GM23338 (cell line): ENCODE measurements at regions not wholly inside any gene's neighbourhood (a gene's known extent, or its start where the extent isn't known, plus 50 kb on each side); places are given as distances from the start of the nearest gene placed in this dataset.

Experiments used
- ATAC-seq: fragments of 200-7000 bp; cut with Tn5 transposase; 3 replicates; pipeline ENCODE4 v1.9.1; 2020
- DNase-seq: peaks from one replicate; pipeline ENCODE4 v3.0.0-alpha.2; 2015; ENCODE audit warnings: low spot score
- H2AFZ ChIP-seq: fragments of 200-600 bp; sonication (generic); 2 replicates; pipeline ENCODE4 v1.8.0; 2016; ENCODE audit warnings: antibody characterized with exemption, mild to moderate bottlenecking, moderate library complexity
- H3F3A ChIP-seq: fragments of 200-600 bp; sonication (generic); replicated peaks from 2 replicates; pipeline ENCODE4 v1.8.0; 2017; ENCODE audit warnings: antibody characterized with exemption, mixed run types, low read depth
- H3K27ac ChIP-seq: fragments of 200-600 bp; sonication (generic); 2 replicates; pipeline ENCODE4 v1.6.1; 2016; ENCODE audit warnings: low read depth
- H3K27me3 ChIP-seq: fragments of 200-600 bp; sonication (generic); 2 replicates; pipeline ENCODE4 v1.8.0; 2016; ENCODE audit warnings: mild to moderate bottlenecking, mixed run types, moderate library complexity; ENCODE audit not compliant: insufficient read depth
- H3K36me3 ChIP-seq: fragments of 200-600 bp; sonication (generic); 2 replicates; pipeline ENCODE4 v1.8.0; 2016; ENCODE audit warnings: mild to moderate bottlenecking; ENCODE audit not compliant: insufficient read depth
- H3K4me1 ChIP-seq: fragments of 200-600 bp; sonication (generic); 2 replicates; pipeline ENCODE4 v1.8.0; 2016; ENCODE audit warnings: mild to moderate bottlenecking, moderate library complexity; ENCODE audit not compliant: insufficient read depth
- H3K4me2 ChIP-seq: fragments of 200-600 bp; sonication (generic); 2 replicates; pipeline ENCODE4 v1.7.1; 2017; ENCODE audit warnings: mixed run types
- H3K4me3 ChIP-seq: fragments of 200-600 bp; sonication (generic); 2 replicates; pipeline ENCODE4 v1.6.1; 2016; ENCODE audit warnings: mixed run types
- H3K79me2 ChIP-seq: fragments of 200-600 bp; sonication (generic); replicated peaks from 2 replicates; pipeline ENCODE4 v1.8.0; 2017; ENCODE audit warnings: mild to moderate bottlenecking; ENCODE audit not compliant: insufficient read depth
- H3K9me2 ChIP-seq: fragments of 200-600 bp; sonication (generic); 2 replicates; pipeline ENCODE4 v1.8.0; 2017; ENCODE audit not compliant: insufficient read depth
- H4K20me1 ChIP-seq: fragments of 200-600 bp; sonication (generic); replicated peaks from 2 replicates; pipeline ENCODE4 v1.8.0; 2017; ENCODE audit warnings: mild to moderate bottlenecking; ENCODE audit not compliant: insufficient read depth
- H3K27ac Mint-ChIP-seq: 2 replicates; pipeline ENCODE4 v1.8.0; 2020; ENCODE audit warnings: inconsistent platforms, mild to moderate bottlenecking, moderate library complexity, mixed read lengths
- H3K27me3 Mint-ChIP-seq: 3 replicates; pipeline ENCODE4 v1.8.0; 2022; ENCODE audit warnings: low read depth, mild to moderate bottlenecking, moderate library complexity, mixed read lengths, inconsistent platforms; ENCODE audit not compliant: insufficient read depth, poor library complexity
- H3K36me3 Mint-ChIP-seq: 3 replicates; pipeline ENCODE4 v1.8.0; 2021; ENCODE audit warnings: low read depth, mild to moderate bottlenecking, inconsistent platforms, moderate library complexity, mixed read lengths
- H3K4me1 Mint-ChIP-seq: 3 replicates; pipeline ENCODE4 v1.8.0; 2020; ENCODE audit warnings: mild to moderate bottlenecking, inconsistent platforms, mixed read lengths
- H3K4me3 Mint-ChIP-seq: 3 replicates; pipeline ENCODE4 v1.8.0; 2021; ENCODE audit warnings: moderate library complexity, mild to moderate bottlenecking, inconsistent platforms, mixed read lengths
- H3K9me3 Mint-ChIP-seq: 3 replicates; pipeline ENCODE4 v1.8.0; 2020; ENCODE audit warnings: moderate library complexity, mild to moderate bottlenecking, inconsistent platforms, mixed read lengths
- CREB1 ChIP-seq: fragments of 250-450 bp; sonication (Bioruptor Pico); IDR thresholded peaks from 2 replicates; pipeline ENCODE4 v1.5.0; 2020; ENCODE audit warnings: low read depth, mild to moderate bottlenecking, moderate library complexity
- EZH2 ChIP-seq: fragments of 200-600 bp; sonication (generic); IDR thresholded peaks from one replicate; pipeline ENCODE4 v1.8.0; 2017; ENCODE audit warnings: antibody characterized with exemption, mild to moderate bottlenecking, low read depth; ENCODE audit not compliant: unreplicated experiment
- EZH2phosphoT487 ChIP-seq: fragments of 200-600 bp; sonication (generic); IDR thresholded peaks from one replicate; pipeline ENCODE4 v1.8.1; 2018; ENCODE audit warnings: antibody characterized with exemption; ENCODE audit not compliant: unreplicated experiment
- JUNB ChIP-seq: IDR thresholded peaks from one replicate; pipeline ENCODE4 v1.6.1; 2016; ENCODE audit warnings: antibody characterized with exemption; ENCODE audit not compliant: unreplicated experiment
- NANOG ChIP-seq: IDR thresholded peaks from 2 replicates; pipeline ENCODE4 v1.6.1; 2016; ENCODE audit warnings: antibody characterized with exemption, borderline replicate concordance
- POLR2AphosphoS5 ChIP-seq: IDR thresholded peaks from 2 replicates; pipeline ENCODE4 v1.6.1; 2016; ENCODE audit warnings: antibody characterized with exemption, low read depth
- STAT1 ChIP-seq: IDR thresholded peaks from one replicate; pipeline ENCODE4 v1.6.1; 2016; ENCODE audit warnings: antibody characterized with exemption; ENCODE audit not compliant: unreplicated experiment
- ZNF114 ChIP-seq: fragments of 250-450 bp; sonication (Bioruptor Pico); IDR thresholded peaks from 2 replicates; pipeline ENCODE4 v1.5.0; 2020; ENCODE audit warnings: mild to moderate bottlenecking, moderate library complexity
- ZNF331 ChIP-seq: fragments of 250-450 bp; sonication (Bioruptor Pico); IDR thresholded peaks from 2 replicates; pipeline ENCODE4 v1.5.0; 2020; ENCODE audit warnings: low read depth, mild to moderate bottlenecking, moderate library complexity
- TF ChIP-seq, protein P1 (sequence below): fragments of 250-450 bp; sonication (Bioruptor Pico); IDR thresholded peaks from 2 replicates; pipeline ENCODE4 v1.5.0; 2020; ENCODE audit warnings: mild to moderate bottlenecking, moderate library complexity
- TF ChIP-seq, protein P2 (sequence below), 2 experiments: fragments of 200-600 bp in 1 of 2; sonication (generic) in 1 of 2; conservative IDR thresholded peaks; 2 replicates each; pipeline versions ENCODE4 v1.5.1 to v1.6.1; 2016 to 2017; ENCODE audit warnings: antibody characterized with exemption in 2 of 2, low read depth in 2 of 2, mild to moderate bottlenecking in 2 of 2, moderate library complexity in 1 of 2
- TF ChIP-seq, protein P3 (sequence below): IDR thresholded peaks from 2 replicates; pipeline ENCODE4 v1.6.1; 2016; ENCODE audit warnings: antibody characterized with exemption
- TF ChIP-seq, protein P4 (sequence below): IDR thresholded peaks from one replicate; pipeline ENCODE4 v1.6.1; 2018; ENCODE audit warnings: antibody characterized with exemption; ENCODE audit not compliant: unreplicated experiment

DNA sequence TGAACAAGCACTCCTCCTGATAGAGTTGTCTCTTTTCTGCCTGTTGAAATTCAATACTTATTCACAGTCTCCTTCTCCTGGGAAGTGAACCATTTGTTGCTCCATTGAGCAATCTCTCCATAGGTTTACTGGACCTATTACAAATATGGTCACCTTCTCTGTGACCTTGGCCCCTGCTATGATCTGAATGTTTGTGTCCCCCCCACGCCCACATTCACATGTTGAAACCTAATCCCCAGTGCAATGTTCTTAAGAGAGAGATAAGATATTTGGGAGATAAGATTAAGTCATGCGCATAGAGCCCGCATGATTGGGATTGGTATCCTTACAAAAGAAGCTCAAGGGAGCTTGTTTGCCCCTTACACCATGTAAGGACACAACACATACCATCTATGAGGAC lies 54.1 kb upstream of the GABRE start:
- Histone ChIP-seq H4K20me1 (no peaks in the 10 kb centered on the region), H3K4me3 (no peak overlapping the region), H3K27me3 (no peaks in the 10 kb centered on the region), H3K4me1 (no peaks in the 10 kb centered on the region), H3K9me2 (no peaks in the 10 kb centered on the region), H3K27ac (no peak overlapping the region), H2AFZ (no peak overlapping the region), H3F3A (no peaks in the 10 kb centered on the region), H3K36me3 (no peaks in the 10 kb centered on the region), H3K4me2 (no peak overlapping the region), H3K79me2 (no peaks in the 10 kb centered on the region)
- H3K36me3 Mint-ChIP-seq, result 0 out of 3 replicates have a peak, but pooled peaks cover 3% of the 10 kb centered on the region
- ATAC-seq, result no peak
- TF ChIP-seq, protein P1, sequence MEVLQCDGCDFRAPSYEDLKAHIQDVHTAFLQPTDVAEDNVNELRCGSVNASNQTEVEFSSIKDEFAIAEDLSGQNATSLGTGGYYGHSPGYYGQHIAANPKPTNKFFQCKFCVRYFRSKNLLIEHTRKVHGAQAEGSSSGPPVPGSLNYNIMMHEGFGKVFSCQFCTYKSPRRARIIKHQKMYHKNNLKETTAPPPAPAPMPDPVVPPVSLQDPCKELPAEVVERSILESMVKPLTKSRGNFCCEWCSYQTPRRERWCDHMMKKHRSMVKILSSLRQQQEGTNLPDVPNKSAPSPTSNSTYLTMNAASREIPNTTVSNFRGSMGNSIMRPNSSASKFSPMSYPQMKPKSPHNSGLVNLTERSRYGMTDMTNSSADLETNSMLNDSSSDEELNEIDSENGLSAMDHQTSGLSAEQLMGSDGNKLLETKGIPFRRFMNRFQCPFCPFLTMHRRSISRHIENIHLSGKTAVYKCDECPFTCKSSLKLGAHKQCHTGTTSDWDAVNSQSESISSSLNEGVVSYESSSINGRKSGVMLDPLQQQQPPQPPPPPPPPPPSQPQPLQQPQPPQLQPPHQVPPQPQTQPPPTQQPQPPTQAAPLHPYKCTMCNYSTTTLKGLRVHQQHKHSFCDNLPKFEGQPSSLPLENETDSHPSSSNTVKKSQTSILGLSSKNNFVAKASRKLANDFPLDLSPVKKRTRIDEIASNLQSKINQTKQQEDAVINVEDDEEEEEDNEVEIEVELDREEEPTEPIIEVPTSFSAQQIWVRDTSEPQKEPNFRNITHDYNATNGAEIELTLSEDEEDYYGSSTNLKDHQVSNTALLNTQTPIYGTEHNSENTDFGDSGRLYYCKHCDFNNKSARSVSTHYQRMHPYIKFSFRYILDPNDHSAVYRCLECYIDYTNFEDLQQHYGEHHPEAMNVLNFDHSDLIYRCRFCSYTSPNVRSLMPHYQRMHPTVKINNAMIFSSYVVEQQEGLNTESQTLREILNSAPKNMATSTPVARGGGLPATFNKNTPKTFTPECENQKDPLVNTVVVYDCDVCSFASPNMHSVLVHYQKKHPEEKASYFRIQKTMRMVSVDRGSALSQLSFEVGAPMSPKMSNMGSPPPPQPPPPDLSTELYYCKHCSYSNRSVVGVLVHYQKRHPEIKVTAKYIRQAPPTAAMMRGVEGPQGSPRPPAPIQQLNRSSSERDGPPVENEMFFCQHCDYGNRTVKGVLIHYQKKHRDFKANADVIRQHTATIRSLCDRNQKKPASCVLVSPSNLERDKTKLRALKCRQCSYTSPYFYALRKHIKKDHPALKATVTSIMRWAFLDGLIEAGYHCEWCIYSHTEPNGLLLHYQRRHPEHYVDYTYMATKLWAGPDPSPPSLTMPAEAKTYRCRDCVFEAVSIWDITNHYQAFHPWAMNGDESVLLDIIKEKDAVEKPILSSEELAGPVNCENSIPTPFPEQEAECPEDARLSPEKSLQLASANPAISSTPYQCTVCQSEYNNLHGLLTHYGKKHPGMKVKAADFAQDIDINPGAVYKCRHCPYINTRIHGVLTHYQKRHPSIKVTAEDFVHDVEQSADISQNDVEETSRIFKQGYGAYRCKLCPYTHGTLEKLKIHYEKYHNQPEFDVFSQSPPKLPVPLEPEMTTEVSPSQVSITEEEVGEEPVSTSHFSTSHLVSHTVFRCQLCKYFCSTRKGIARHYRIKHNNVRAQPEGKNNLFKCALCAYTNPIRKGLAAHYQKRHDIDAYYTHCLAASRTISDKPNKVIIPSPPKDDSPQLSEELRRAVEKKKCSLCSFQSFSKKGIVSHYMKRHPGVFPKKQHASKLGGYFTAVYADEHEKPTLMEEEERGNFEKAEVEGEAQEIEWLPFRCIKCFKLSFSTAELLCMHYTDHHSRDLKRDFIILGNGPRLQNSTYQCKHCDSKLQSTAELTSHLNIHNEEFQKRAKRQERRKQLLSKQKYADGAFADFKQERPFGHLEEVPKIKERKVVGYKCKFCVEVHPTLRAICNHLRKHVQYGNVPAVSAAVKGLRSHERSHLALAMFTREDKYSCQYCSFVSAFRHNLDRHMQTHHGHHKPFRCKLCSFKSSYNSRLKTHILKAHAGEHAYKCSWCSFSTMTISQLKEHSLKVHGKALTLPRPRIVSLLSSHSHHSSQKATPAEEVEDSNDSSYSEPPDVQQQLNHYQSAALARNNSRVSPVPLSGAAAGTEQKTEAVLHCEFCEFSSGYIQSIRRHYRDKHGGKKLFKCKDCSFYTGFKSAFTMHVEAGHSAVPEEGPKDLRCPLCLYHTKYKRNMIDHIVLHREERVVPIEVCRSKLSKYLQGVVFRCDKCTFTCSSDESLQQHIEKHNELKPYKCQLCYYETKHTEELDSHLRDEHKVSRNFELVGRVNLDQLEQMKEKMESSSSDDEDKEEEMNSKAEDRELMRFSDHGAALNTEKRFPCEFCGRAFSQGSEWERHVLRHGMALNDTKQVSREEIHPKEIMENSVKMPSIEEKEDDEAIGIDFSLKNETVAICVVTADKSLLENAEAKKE, result no peak
- TF ChIP-seq CREB1 (CRISPR knock-in tag), result no peak
- no peak for TF ChIP-seq NANOG
- no peak for TF ChIP-seq EZH2phosphoT487
- no peak for TF ChIP-seq POLR2AphosphoS5
- no peak for TF ChIP-seq ZNF331 (CRISPR knock-in tag)
- TF ChIP-seq STAT1, result no peak
- no peak for TF ChIP-seq EZH2
- TF ChIP-seq, protein P2, sequence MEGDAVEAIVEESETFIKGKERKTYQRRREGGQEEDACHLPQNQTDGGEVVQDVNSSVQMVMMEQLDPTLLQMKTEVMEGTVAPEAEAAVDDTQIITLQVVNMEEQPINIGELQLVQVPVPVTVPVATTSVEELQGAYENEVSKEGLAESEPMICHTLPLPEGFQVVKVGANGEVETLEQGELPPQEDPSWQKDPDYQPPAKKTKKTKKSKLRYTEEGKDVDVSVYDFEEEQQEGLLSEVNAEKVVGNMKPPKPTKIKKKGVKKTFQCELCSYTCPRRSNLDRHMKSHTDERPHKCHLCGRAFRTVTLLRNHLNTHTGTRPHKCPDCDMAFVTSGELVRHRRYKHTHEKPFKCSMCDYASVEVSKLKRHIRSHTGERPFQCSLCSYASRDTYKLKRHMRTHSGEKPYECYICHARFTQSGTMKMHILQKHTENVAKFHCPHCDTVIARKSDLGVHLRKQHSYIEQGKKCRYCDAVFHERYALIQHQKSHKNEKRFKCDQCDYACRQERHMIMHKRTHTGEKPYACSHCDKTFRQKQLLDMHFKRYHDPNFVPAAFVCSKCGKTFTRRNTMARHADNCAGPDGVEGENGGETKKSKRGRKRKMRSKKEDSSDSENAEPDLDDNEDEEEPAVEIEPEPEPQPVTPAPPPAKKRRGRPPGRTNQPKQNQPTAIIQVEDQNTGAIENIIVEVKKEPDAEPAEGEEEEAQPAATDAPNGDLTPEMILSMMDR (conservative IDR thresholded peaks at IDR 0.05; ENCODE audit: low read depth in 2 of 2), result no peak
- TF ChIP-seq, protein P3, sequence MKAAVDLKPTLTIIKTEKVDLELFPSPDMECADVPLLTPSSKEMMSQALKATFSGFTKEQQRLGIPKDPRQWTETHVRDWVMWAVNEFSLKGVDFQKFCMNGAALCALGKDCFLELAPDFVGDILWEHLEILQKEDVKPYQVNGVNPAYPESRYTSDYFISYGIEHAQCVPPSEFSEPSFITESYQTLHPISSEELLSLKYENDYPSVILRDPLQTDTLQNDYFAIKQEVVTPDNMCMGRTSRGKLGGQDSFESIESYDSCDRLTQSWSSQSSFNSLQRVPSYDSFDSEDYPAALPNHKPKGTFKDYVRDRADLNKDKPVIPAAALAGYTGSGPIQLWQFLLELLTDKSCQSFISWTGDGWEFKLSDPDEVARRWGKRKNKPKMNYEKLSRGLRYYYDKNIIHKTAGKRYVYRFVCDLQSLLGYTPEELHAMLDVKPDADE, result no peak
- TF ChIP-seq, protein P4, sequence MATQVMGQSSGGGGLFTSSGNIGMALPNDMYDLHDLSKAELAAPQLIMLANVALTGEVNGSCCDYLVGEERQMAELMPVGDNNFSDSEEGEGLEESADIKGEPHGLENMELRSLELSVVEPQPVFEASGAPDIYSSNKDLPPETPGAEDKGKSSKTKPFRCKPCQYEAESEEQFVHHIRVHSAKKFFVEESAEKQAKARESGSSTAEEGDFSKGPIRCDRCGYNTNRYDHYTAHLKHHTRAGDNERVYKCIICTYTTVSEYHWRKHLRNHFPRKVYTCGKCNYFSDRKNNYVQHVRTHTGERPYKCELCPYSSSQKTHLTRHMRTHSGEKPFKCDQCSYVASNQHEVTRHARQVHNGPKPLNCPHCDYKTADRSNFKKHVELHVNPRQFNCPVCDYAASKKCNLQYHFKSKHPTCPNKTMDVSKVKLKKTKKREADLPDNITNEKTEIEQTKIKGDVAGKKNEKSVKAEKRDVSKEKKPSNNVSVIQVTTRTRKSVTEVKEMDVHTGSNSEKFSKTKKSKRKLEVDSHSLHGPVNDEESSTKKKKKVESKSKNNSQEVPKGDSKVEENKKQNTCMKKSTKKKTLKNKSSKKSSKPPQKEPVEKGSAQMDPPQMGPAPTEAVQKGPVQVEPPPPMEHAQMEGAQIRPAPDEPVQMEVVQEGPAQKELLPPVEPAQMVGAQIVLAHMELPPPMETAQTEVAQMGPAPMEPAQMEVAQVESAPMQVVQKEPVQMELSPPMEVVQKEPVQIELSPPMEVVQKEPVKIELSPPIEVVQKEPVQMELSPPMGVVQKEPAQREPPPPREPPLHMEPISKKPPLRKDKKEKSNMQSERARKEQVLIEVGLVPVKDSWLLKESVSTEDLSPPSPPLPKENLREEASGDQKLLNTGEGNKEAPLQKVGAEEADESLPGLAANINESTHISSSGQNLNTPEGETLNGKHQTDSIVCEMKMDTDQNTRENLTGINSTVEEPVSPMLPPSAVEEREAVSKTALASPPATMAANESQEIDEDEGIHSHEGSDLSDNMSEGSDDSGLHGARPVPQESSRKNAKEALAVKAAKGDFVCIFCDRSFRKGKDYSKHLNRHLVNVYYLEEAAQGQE, result no peak
- TF ChIP-seq ZNF114 (CRISPR knock-in tag), result no peak
- TF ChIP-seq JUNB, result no peak
- H3K4me3 Mint-ChIP-seq, result no peak overlapping the region
- H3K27ac Mint-ChIP-seq, result no peak overlapping the region
- H3K27me3 Mint-ChIP-seq, result peaks cover 2% of the 10 kb centered on the region
- peaks cover 3% of the 10 kb centered on the region; the same call in 2 of the 3 replicates for H3K9me3 Mint-ChIP-seq
- no peaks in the 10 kb centered on the region for H3K4me1 Mint-ChIP-seq
- DNase-seq, result no peak
